Inflammatory macrophage treated with lipopolysaccharide for 4 hours (primary cell): ENCODE measurements at regions not wholly inside any gene's neighbourhood (a gene's known extent, or its start where the extent isn't known, plus 50 kb on each side); places are given as distances from the start of the nearest gene placed in this dataset.

Experiments used
- DNase-seq: peaks from one replicate; pipeline ENCODE4 v3.0.0-alpha.2; 2020

- no peak for DNase-seq
These were observed 158.3 kb downstream of the MTX2 start for GRCh38 chr2:176427549-176427948.

GRCh38 chr2:176428944-176429469 is 159.8 kb downstream of the MTX2 start:
- DNase-seq: peak; percentile 13

DNA sequence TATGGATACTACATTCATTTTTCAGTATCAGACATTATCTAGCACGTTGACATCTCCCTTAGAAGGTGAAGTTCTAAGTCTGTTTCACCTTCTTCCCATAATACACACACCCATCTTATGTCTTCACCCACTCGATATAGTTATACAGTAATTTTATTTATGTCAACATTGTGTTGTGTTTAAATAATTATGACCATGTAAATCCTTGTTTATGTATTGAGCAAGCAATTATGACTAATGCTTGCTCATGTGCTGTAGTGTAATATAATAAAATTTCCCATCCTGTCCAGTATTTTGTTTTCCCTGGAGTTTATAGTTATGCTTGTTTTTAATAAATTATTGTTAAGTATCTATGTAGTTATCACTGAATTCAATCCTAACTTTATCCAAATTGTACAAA is 163.2 kb downstream of the MTX2 start:
- DNase-seq: no peak

GRCh38 chr2:176435729-176436128 is 166.5 kb downstream of the MTX2 start:
- no peak for DNase-seq

- DNase-seq: no peak
These were observed 174.7 kb downstream of the MTX2 start for GRCh38 chr2:176443946-176444345.

- DNase-seq: no peak
These were observed 176.7 kb downstream of the MTX2 start for GRCh38 chr2:176445956-176446355.

DNA sequence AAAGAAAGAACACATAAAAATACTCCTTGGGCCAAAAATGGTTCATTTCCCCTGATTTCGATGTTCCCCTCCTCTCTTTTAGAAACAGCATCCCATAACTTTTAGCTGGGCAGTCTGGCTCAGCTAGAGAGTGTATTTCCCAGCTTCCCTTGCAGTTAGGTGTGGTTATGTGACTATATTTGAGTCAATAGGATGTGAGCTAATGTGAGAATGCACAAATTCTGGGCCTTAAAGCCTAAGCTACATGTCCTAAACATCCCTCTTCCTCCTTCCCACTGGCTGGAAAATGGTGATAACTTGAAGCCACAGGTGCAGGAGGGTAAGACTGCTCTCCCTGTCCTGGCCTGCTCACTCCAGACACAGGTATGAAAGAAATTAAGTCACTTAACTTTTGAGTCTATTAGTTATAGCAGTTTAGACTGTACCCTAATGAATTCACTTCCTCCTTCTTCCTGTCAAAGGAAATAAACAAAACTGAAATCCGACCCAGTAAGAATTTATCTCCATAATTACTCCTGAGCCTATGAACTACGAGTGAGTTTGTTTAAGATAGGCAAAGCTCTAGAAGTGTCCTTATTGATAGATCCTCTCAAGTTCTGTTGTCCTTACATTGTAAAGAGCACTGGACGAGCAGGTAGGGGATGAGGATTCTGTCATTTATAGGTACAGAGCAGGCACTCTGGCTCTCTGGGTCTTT is 177.6 kb downstream of the MTX2 start:
- no peak for DNase-seq

DNA sequence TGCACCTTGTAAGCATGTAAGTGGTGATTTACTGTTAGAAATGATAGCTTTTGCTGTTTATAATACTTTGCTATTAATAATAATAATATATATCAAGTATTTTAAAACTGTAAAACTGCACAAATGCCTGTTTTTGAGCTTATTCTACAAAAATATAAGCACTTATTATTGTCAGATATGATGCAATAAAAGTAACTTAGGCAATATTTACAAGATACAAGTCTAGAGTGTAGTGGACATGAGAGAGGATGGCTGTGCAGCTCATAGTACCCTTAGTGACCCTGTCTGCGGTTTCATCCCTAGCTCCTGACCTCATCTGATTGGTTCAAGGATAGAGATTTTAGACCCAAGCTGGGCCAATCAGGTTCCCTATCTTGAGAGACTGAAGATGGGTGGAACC is 178.4 kb downstream of the MTX2 start:
- no peak for DNase-seq

- DNase-seq: no peak
These were observed 180.6 kb downstream of the MTX2 start for GRCh38 chr2:176449852-176450251.

DNA sequence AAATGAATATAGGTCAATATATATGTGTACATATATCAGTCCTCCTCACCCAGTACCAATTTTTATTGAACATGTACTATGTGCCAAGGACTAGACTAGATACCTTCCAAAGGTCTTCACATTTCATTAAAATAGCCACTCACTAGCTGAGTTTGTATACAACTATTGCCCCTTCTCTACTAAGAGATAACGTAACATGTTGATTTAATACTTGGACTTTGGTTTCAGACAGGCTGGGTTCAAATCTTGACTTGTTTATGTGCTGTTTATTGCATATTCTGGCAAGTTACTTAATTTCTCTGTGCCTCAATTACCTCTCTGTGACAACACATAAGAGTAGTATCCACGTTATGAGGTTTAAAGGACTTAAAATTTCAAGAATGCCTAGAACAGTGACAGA is 184.5 kb downstream of the MTX2 start:
- no peak for DNase-seq

GRCh38 chr2:176454893-176455815 is 185.9 kb downstream of the MTX2 start:
- DNase-seq: peak; percentile 63

- DNase-seq: no peak
These were observed 186.6 kb downstream of the MTX2 start for GRCh38 chr2:176455816-176456291.

- DNase-seq: no peak
These were observed 188.2 kb downstream of the MTX2 start for GRCh38 chr2:176457481-176457880.

- DNase-seq: no peak
These were observed 192.0 kb downstream of the MTX2 start for GRCh38 chr2:176461098-176461808.

DNA sequence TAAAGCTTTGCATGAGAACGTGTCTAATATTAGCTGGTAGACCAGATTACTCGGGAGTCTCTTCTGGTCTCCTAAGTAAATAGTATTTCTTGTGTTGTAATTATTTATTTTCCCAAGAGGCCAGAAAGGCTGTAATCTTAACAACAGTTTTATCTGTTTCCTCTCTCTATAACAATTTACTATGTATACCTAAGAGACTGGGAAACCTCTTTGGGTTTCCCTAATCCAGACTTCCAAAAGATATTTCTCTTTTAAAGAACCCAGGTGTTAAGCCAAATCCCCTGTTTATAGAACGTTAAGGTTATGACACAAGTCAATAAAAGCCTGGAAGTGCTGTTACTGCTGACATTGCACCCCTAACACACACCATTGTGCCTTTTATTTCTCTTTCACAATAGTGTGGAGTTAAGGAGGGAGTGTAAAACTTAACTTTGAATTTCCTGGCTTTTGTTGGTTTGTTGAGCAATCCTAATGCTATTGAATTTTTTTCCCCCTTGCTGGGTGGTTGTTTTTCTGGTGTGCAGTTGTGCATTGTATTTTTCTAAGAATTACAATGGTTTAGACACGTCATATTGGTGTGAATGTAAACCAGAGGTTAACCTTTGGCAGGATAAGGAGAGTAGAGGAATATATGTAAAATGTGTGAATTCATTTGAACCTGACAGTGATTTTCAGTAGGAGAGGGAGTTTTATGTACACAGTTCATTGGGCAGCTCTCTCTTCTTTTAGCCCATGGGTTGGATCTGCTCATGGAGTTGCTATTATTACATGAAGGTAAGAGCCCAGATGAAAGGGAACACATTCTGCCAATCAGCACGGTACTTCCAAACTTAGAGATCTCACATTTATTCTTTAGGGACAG is 192.8 kb downstream of the MTX2 start:
- DNase-seq: no peak

- no peak for DNase-seq
These were observed 194.3 kb downstream of the MTX2 start for GRCh38 chr2:176463546-176463945.

DNA sequence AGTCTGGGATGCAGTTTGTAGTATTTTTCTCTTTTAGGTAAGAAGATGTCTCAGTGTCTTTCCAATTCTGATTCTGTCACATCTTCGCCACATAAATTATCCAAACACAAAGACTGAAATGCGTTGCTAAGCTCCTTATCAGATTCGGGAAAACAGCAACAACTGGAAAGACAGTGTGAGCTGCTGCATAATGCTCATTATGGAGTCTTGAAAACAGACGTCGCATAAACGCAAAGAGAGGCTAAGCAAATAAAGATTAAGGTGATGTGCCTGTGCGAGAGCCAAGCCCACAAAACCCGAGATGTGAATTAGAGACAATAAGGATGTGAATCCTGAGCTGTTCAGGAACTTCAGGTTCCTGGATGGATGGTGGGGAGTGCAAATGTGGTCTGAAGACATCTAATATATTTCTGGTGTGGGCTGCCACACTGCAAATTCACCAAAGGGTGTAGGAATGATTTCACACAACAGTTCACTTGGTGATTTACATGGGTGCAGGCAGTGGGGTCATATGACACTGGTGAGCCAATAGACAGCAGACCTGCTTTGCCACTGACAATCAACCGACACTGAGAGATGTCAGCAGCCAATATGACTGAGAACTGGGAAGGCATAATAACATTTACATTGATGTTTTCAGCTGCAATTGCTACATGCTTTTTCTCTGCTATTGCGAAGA is 195.8 kb downstream of the MTX2 start:
- DNase-seq: no peak

DNA sequence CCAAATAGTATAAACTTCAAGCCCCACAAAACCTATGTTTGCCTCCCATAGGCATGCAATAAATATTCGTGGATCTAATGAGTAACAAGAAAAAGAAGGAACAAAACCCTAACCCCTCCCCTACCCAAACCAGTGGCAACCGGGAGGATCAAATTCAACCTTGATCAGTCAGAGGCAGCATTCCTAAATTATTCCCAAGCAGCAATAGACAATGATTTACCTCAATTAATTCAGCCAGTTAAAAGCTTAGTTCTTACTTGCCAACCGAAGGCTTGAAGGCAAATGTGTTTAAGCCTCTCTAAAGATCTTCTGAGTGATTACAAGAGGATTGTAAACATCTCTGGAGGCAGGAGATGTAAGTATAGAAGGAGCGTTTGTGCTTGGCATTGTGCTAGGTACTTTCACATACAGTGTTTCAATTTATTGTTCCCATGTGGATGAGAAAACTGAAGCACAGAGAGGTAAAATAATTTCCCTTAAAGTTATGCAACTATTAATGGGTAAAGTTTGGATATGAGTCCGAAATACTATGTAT is 197.7 kb downstream of the MTX2 start:
- no peak for DNase-seq

- no peak for DNase-seq
These were observed 198.4 kb downstream of the MTX2 start for GRCh38 chr2:176467595-176467994.

- no peak for DNase-seq
These were observed 199.3 kb downstream of the MTX2 start for GRCh38 chr2:176468457-176469113.

DNA sequence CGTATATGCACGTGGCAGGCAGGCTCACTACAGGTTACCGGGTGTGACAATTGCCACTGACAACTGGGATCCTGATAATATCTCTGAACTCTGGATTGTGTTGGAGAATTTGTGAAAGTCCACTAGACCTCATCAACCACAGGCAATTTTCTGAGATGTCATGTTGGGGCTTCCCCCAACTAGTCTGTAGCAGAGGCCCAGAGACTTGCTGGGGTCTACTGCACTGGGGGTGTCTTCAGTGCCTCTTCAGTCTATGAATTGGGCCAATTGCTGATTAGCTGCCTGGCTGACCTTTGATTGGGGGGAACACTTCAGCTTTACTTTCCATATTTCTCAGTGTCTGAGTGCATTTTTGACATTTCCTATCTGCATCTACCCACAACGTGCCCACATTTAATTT is 201.5 kb downstream of the MTX2 start:
- no peak for DNase-seq
